T-helper 17 cell (primary cell): ENCODE measurements at regions not wholly inside any gene's neighbourhood (a gene's known extent, or its start where the extent isn't known, plus 50 kb on each side); places are given as distances from the start of the nearest gene placed in this dataset.

Experiments used
- ATAC-seq: fragments of 150-1000 bp; cut with Tn5 transposase; 2 replicates; pipeline ENCODE4 v1.10.0; 2021; ENCODE audit warnings: mild to moderate bottlenecking, moderate library complexity
- DNase-seq, 3 donors: peaks; one replicate each; pipeline versions ENCODE4 v3.0.0 to v3.0.0-alpha.2; 2020 to 2021
- H3K9me3 ChIP-seq: one replicate; pipeline ENCODE4 v1.7.0; 2013; ENCODE audit warnings: low read length, mild to moderate bottlenecking; ENCODE audit not compliant: control insufficient read depth, poor library complexity, severe bottlenecking
- H3K27ac Mint-ChIP-seq: one replicate; pipeline ENCODE4 v1.8.0; 2022; ENCODE audit warnings: mild to moderate bottlenecking, moderate library complexity, mixed read lengths
- H3K27me3 Mint-ChIP-seq: one replicate; pipeline ENCODE4 v1.8.0; 2022; ENCODE audit warnings: mixed read lengths
- H3K36me3 Mint-ChIP-seq: one replicate; pipeline ENCODE4 v1.8.0; 2022; ENCODE audit warnings: low read depth, mixed read lengths
- H3K4me1 Mint-ChIP-seq: one replicate; pipeline ENCODE4 v1.8.0; 2022; ENCODE audit warnings: mild to moderate bottlenecking, mixed read lengths
- H3K4me3 Mint-ChIP-seq: one replicate; pipeline ENCODE4 v1.8.0; 2022; ENCODE audit warnings: mild to moderate bottlenecking, moderate library complexity, mixed read lengths

DNA sequence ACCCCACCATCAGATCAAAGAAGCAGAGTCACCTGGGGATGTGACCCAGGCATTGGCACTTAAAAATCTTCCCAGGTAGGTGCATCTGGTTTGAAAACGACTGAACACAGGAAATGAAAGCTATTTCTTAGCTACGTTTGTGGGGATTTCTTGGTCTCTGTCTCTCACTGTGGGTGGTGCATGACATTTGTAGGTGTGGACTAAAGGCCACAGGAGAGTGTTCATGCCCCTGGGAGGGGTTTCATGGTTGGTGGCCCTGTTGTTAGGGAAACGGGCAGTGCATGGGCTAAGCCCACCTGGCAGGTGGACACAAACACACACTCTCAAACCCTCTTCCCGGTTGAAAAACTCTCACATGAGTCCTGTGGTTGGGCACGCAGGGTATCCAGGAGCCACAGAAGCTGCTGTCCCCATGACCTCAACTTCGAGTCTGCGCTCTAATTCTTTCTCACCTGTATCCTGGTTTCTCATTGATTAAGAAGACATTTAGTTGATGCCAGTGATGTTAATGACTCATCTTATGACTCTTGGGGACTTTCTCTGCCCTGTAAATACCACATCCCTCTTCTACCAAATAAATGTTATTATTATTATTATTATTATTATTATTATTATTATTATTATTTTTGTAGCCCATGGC is 119.4 kb downstream of the MRPS6 start:
- DNase-seq = no peak

DNA sequence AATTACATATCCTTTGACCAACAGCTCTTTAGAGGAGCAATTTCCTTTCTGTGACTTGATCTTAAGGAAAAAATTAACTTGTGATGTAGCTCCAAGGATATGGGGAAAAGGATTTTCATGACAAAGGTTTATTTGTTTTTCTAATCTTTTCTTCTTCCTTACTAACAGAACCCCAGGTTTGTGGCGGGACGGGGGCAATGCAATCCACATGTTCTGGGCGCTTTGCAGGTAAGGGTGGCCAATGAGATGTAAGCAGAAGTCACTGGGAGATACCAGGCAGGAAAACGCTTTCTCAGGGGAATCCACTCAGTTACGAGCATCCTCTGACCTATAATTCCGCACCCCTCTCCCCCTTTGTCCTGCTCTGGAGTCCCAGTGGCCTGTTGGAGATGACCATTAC is 122.0 kb downstream of the MRPS6 start:
- H3K4me1 Mint-ChIP-seq = peaks cover 13% of the 10 kb centered on the region
- H3K4me3 Mint-ChIP-seq = no peak overlapping the region
- peaks cover 2% of the 10 kb centered on the region for H3K36me3 Mint-ChIP-seq

More for the DNA sequence above, 119.4 kb downstream of the MRPS6 start:
- Mint-ChIP-seq H3K27me3 (no peaks in the 10 kb centered on the region), H3K36me3 (no peaks in the 10 kb centered on the region), H3K4me1 (peaks cover 1% of the 10 kb centered on the region), H3K27ac (no peak overlapping the region), H3K4me3 (no peak overlapping the region)
- ATAC-seq = peak; percentile 49
- peaks cover 2% of the 10 kb centered on the region for H3K9me3 ChIP-seq

DNA sequence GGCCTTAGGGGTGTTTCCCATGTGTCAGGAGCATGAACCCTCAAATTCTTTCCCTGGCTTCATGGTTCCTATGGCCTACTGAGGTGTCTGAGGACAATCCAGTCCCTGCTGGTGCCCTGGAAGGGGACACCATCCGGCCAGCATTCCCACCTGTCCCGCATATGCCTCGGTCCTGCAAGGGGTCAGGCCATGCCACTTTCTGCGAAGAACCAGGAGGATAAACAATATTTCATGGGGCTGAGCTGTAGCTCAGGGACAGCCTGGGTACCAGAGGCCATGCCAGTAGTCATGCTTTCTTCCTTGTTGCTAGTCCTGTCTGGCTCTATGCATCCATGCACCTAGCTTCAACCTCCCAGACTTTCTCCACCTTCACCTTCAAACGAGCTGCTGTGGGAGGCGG is 123.6 kb downstream of the MRPS6 start:
- H3K27me3 Mint-ChIP-seq = no peaks in the 10 kb centered on the region
- DNase-seq (no peak), ATAC-seq (no peak)
- peaks cover 2% of the 10 kb centered on the region for H3K36me3 Mint-ChIP-seq
- H3K27ac Mint-ChIP-seq = no peak overlapping the region
- no peak overlapping the region for H3K4me3 Mint-ChIP-seq
- peaks cover 2% of the 10 kb centered on the region for H3K9me3 ChIP-seq
- peaks cover 17% of the 10 kb centered on the region for H3K4me1 Mint-ChIP-seq

More for the DNA sequence above, 122.0 kb downstream of the MRPS6 start:
- no peaks in the 10 kb centered on the region for H3K27me3 Mint-ChIP-seq
- peaks cover 2% of the 10 kb centered on the region for H3K9me3 ChIP-seq
- no peak for DNase-seq
- no peak overlapping the region for H3K27ac Mint-ChIP-seq
- ATAC-seq = no peak

DNA sequence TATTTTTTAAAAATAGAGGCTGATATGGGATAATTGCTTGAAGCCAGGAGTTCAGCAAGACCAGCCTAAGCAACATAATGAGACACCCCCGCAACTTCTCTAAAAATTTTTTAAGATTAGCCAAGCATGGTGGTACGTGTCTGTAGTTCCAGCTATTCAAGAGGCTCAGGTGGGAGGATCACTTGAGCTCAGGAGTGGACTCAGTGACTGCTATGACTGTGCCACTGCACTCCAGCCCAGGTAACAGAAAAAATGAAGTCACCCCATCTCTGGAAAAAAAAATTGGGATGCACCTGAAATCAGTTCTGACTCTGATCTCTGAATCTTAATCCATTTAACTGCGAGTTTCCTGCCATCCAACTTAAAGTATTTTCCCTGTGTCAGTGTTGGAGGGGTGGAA is 124.2 kb downstream of the MRPS6 start:
- Mint-ChIP-seq H3K4me1 (peaks cover 19% of the 10 kb centered on the region), H3K27me3 (peaks cover 4% of the 10 kb centered on the region)

DNA sequence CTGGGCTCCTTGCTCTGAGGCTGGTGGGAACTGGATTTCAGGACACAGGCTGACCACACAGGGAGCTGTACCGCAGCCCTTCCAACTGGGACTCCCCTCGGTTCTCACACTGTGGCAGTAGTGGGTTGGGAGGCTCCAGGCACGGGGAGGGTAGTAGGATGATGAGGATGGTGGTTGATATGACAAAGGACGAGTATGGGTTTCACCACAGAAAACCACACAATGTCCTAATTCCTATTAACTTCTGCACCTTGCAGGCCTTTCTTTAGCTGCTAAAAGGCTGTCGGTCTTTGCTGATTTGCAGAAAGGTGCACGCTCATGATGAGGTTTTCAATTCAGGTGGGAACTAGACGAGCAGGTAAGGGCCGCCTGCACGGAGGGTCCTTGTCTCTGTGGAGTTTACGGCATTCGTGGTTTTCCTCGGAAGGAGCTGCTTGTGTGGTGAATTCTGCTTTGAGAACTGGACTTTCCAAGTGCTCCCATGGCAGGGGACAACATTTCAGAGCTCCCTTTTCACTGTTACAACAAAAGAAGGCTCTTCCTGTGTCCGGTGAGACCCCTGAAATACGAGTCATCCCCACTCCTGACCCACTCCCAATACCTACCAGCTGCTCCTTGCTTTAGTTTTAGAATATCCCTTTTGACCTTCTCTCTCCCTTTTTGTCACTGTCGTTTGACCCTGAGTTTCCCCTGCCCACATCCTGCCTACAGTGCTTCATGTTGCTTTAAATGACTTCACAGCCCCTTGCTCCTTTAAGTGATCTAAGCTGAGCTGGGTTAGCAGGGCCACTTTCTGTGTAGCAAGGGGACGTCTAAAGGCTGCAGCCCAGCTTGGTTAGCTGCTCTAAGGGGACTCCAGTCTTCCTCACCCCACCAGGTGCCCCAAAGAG is 125.1 kb downstream of the MRPS6 start:
- peak overlapping the region; percentile 57 for H3K4me3 Mint-ChIP-seq
- peaks cover 19% of the 10 kb centered on the region for H3K4me1 Mint-ChIP-seq
- peak overlapping the region; percentile 93 for H3K27ac Mint-ChIP-seq
- peaks cover 2% of the 10 kb centered on the region for H3K36me3 Mint-ChIP-seq
- peaks cover 6% of the 10 kb centered on the region for H3K27me3 Mint-ChIP-seq
- ATAC-seq = peak; percentile 77
- no peak for DNase-seq
- peaks cover 2% of the 10 kb centered on the region for H3K9me3 ChIP-seq

More for the DNA sequence above, 124.2 kb downstream of the MRPS6 start:
- peaks cover 2% of the 10 kb centered on the region for H3K9me3 ChIP-seq
- no peak overlapping the region for H3K27ac Mint-ChIP-seq
- peaks cover 2% of the 10 kb centered on the region for H3K36me3 Mint-ChIP-seq
- ATAC-seq (no peak), DNase-seq (no peak)
- H3K4me3 Mint-ChIP-seq = no peak overlapping the region

DNA sequence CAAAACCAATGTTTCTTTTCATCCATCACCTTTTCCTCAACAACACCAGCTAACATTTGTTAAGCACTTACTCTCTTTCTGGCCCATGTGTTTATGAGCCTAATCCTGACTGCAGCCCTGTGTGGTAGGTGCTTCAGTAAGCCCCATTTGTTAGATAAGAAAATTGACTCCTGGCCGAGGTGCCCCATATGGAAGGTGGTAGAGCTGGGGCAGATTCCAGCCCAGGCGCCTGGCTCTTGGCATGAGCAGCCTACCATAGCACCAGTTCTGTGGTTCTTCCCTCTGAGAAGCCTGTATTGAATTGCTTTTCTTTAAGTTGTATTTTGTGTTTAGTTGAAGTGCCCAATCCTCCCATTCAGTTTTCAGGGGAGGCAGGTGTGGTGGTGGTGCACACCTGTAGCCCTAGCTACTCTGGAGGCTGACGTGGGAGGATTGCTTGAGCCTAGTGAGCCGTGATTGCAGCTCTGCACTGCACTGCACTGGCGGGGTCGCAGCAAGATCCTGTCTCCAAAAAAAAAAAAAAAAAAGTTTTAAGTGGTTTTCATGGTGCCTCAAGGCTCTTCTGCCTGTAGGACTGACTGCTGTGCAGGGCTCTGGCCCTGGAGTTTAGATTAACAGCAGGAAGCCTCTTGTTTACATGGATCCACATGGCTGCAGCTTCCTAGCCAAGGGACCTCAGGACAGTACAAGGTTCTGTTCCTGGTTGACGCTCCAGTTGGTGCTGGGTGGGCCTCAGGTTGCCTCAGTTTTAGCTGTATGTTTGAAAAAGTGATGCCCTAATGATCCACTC is 125.9 kb downstream of the MRPS6 start:
- H3K27me3 Mint-ChIP-seq = peaks cover 6% of the 10 kb centered on the region
- peak; percentile 8 for ATAC-seq
- no peak for DNase-seq
- peaks cover 2% of the 10 kb centered on the region for H3K36me3 Mint-ChIP-seq
- peak overlapping the region; percentile 93 for H3K27ac Mint-ChIP-seq
- peaks cover 19% of the 10 kb centered on the region for H3K4me1 Mint-ChIP-seq
- H3K9me3 ChIP-seq = peaks cover 2% of the 10 kb centered on the region
- H3K4me3 Mint-ChIP-seq = peak overlapping the region; percentile 57

DNA sequence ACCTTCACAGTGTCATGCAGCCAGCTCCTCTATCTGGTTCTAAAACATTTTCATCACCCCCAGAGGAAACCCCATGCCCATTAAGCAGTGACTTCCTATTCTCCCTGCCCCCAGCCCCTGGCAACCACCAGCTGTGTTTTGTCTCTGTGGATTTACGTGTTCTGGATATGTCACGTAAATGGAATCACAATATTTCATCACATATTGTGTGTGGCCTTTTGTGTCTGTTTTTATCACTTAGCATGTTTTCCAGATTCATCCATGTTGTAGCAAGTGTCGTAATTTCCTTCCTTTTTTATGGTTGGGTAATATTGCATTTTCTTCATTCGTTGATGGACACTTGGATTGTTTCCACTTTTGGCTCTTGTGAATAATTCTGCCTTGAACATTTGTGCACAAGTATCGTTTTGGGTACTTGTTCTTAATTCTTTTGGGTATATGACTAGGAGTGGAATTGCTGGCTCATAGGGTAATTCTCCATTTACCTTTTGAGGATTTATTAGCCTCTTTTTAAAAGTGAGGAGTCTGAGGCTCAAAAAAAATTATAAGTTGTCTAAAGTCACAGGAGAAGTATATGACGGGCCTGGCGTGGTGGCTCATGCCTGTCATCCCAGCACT is 127.0 kb downstream of the MRPS6 start:
- ATAC-seq = no peak
- H3K27me3 Mint-ChIP-seq = peaks cover 6% of the 10 kb centered on the region
- H3K27ac Mint-ChIP-seq = peak overlapping the region; percentile 43
- peak overlapping the region; percentile 31 for H3K4me3 Mint-ChIP-seq
- peaks cover 19% of the 10 kb centered on the region for H3K4me1 Mint-ChIP-seq
- DNase-seq = no peak
- peaks cover 2% of the 10 kb centered on the region for H3K9me3 ChIP-seq
- peaks cover 2% of the 10 kb centered on the region for H3K36me3 Mint-ChIP-seq

DNA sequence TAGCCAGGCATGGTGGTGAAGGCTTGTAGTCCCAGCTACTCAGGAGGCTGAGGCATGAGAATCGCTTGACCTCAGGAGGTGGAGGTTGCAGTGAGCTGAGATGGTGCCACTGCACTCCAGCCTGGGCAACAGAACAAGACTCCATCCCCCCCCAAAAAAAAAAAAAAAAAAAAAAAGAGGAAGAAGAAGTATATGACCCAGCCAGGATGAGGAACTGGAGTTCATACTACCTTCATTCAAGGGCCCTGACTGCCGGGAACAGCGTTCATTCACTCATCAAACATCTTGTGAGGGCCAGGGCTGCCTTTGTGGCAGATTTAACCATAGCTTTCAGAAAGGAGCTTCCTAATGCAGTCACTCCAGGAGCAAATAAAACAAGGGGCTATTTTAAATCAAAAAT is 127.6 kb downstream of the MRPS6 start:
- Mint-ChIP-seq H3K4me1 (peaks cover 23% of the 10 kb centered on the region), H3K27ac (peak overlapping the region; percentile 43)
- ATAC-seq = no peak

DNA sequence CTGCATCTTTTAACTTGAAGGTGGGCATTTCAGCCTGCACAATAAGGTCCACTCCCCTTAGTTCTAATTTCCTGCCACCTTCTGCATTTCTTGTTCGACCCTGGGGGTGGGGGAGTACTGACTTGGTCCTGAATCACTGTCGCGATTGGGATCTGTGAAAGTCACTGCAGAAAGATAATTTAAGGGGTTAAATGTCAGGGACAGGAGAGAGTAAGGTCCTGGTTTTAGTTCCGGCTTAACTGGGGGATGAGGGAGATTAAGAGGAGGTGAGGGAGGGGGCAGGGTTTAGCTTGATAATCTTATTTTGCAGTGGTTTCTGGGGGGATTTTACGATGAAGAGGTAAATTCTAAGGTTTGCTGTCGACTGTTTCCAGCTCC is 128.1 kb downstream of the MRPS6 start:
- peak overlapping the region; percentile 43 for H3K27ac Mint-ChIP-seq
- H3K27me3 Mint-ChIP-seq = peaks cover 6% of the 10 kb centered on the region
- H3K4me3 Mint-ChIP-seq = peak overlapping the region; percentile 81
- ATAC-seq (no peak), DNase-seq (no peak)
- peaks cover 23% of the 10 kb centered on the region for H3K4me1 Mint-ChIP-seq
- H3K9me3 ChIP-seq = peaks cover 2% of the 10 kb centered on the region
- H3K36me3 Mint-ChIP-seq = peaks cover 2% of the 10 kb centered on the region

More for the DNA sequence above, 127.6 kb downstream of the MRPS6 start:
- no peak for DNase-seq
- peaks cover 2% of the 10 kb centered on the region for H3K36me3 Mint-ChIP-seq
- peak overlapping the region; percentile 81 for H3K4me3 Mint-ChIP-seq
- peaks cover 6% of the 10 kb centered on the region for H3K27me3 Mint-ChIP-seq
- peaks cover 2% of the 10 kb centered on the region for H3K9me3 ChIP-seq

DNA sequence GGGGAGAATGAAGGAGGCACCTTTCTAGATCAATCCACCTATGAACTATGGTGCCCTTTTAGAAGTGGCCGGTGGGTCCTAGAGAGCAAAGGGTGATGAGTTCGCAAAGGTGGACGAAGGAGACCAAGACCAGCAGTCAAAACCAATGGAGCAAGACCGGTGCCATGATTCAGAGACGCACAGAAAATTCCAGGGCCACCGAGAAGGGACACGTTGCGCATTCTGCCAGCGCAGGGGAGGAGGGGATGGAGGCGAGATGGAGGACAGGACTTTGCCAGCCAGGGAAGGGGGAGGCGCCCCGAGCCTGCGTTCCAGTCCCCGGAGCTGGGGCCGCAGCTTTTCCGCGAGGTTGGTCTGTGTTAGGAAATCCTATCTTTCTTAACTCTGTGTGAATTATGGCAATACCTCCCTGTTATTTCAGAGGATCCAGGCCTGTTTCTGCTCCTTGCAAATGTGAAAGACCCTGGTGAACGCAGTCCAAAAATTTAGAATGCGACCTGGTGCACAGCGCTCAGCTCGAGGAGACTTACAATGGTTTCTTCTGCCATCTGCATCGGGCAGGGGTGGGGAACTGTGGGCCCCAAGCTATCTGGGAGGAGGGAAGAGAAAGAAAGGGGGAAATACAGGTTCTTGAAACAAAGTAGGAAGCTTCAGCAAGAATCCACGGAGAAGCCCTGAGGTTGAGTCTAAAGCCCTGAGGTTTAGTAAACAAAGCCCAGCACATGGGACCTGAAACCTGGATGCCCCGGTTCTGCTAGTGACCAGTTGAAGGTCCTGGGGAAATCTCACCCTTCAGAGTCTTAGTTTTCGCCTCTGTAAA is 129.4 kb downstream of the MRPS6 start:
- Mint-ChIP-seq H3K27me3 (peaks cover 6% of the 10 kb centered on the region), H3K4me3 (peak overlapping the region; percentile 81), H3K36me3 (peaks cover 2% of the 10 kb centered on the region), H3K27ac (no peak overlapping the region), H3K4me1 (peaks cover 22% of the 10 kb centered on the region)
- DNase-seq (no peak), ATAC-seq (no peak)
- no peaks in the 10 kb centered on the region for H3K9me3 ChIP-seq

DNA sequence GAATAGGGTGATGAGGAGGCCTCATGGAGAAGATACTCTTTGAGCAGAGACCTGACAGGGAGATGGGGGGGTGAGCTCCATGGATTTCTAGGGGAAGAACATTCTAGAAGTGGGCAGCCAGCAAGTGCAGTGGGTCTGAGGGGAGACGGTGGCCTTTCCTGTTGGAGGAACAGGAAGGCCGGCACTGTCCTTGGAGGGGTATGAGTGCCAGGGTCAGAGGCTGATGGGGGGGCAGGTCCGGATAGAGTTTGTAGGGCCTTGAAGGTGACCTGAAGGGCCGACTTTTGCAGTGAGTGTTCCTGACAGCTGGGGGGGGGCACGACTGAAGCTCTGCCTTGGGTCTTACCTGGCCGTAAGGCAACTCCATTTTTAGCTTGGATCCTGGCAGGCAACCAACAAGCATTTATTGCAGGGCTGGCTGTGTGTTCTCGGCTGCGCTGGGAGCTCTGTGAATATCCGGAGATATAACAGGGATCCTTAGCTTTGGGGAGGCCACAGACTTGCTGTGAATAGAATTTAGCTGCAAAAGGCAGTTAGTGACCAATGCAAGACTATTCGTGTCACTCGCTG is 130.6 kb downstream of the MRPS6 start:
- DNase-seq (no peak), ATAC-seq (no peak)
- peaks cover 14% of the 10 kb centered on the region for H3K4me1 Mint-ChIP-seq
- no peak overlapping the region for H3K4me3 Mint-ChIP-seq
- peaks cover 6% of the 10 kb centered on the region for H3K27me3 Mint-ChIP-seq
- H3K27ac Mint-ChIP-seq = no peak overlapping the region
- H3K36me3 Mint-ChIP-seq = no peaks in the 10 kb centered on the region
- no peaks in the 10 kb centered on the region for H3K9me3 ChIP-seq
